ENCODE measurements at regions not wholly inside any gene's neighbourhood (a gene's known extent, or its start where the extent isn't known, plus 50 kb on each side); places are given as distances from the start of the nearest gene placed in this dataset.
"Not testable (repeated sequence)": the region's sequence is repeated elsewhere in the genome, so short reads cannot be mapped to it uniquely, and the experiment has no call there.

DNA sequence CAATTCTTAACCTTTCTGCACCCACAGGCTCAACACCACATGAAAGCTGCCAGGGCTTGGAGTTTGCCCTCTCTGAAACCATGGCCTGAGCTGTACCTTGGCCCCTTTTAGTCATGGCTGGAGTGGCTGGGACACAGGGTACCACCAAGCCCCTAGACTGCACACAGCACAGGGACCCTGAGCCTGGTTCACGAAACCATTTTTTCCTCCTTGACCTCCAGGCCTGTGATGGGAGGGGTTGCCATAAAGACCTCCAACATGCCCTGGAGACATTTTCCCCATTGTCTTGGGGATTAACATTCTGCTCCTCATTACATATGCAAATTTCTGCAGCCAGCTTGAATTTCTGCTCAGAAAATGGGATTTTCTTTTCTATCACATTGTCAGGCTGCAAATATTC, 113.4 kb downstream of the XPNPEP1 start:
- not testable (repeated sequence) for H3K4me1 ChIP-seq (ENCODE audit: insufficient read depth, low read length); H3K4me3 ChIP-seq (ENCODE audit: low read depth in 1 of 2, low read length in 2 of 2); H3K36me3 ChIP-seq (ENCODE audit: insufficient read depth, low read length); H3K9ac ChIP-seq (ENCODE audit: low read length); H3K27me3 ChIP-seq (ENCODE audit: control insufficient read depth in 1 of 2, insufficient read depth in 2 of 2, low read length in 2 of 2); H3K27ac ChIP-seq (ENCODE audit: low read depth, low read length); H3K9me3 ChIP-seq (ENCODE audit: low read length)

- not testable (repeated sequence) for H3K36me3 ChIP-seq (ENCODE audit: insufficient read depth, low read length); H3K4me3 ChIP-seq (ENCODE audit: low read depth in 1 of 2, low read length in 2 of 2); H3K27ac ChIP-seq (ENCODE audit: low read depth, low read length); H3K9ac ChIP-seq (ENCODE audit: low read length); H3K27me3 ChIP-seq (ENCODE audit: control insufficient read depth in 1 of 2, insufficient read depth in 2 of 2, low read length in 2 of 2); H3K9me3 ChIP-seq (ENCODE audit: low read length); H3K4me1 ChIP-seq (ENCODE audit: insufficient read depth, low read length)
Measured at GRCh38 chr10:109801191-109801590, 122.1 kb downstream of the XPNPEP1 start.

DNA sequence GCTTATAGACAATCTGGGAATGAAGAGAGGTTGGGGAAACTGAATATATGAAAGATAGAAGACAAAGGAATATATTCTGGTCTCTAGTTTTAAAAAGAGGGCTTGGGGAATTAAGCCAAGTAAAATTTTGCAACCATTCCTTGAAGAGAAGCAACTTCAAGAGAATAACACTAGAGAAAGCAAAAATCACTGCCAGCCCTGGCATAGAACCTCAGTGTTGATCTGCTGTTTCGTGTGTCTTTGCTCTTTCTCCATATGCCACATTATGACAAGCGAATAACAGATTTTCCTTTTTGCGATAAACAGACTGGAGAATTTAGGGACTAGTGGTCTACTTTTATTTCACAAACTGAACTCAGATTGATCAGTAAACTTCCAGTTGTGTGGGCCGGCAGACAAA, 132.7 kb downstream of the XPNPEP1 start:
- Histone ChIP-seq H3K27me3 (ENCODE audit: control insufficient read depth in 1 of 2, insufficient read depth in 2 of 2, low read length in 2 of 2) (no peaks in the 10 kb centered on the region), H3K27ac (ENCODE audit: low read depth, low read length) (no peak overlapping the region), H3K4me3 (ENCODE audit: low read depth in 1 of 2, low read length in 2 of 2) (no peak overlapping the region), H3K9ac (ENCODE audit: low read length) (no peak overlapping the region), H3K9me3 (ENCODE audit: low read length) (no peaks in the 10 kb centered on the region), H3K4me1 (ENCODE audit: insufficient read depth, low read length) (no peaks in the 10 kb centered on the region), H3K36me3 (ENCODE audit: insufficient read depth, low read length) (no peaks in the 10 kb centered on the region)

- H3K4me1 ChIP-seq (ENCODE audit: insufficient read depth, low read length): no peaks in the 10 kb centered on the region
- no peaks in the 10 kb centered on the region for H3K36me3 ChIP-seq (ENCODE audit: insufficient read depth, low read length)
- H3K27me3 ChIP-seq (ENCODE audit: control insufficient read depth in 1 of 2, insufficient read depth in 2 of 2, low read length in 2 of 2): no peaks in the 10 kb centered on the region
- H3K9ac ChIP-seq (ENCODE audit: low read length): no peak overlapping the region
- no peaks in the 10 kb centered on the region for H3K9me3 ChIP-seq (ENCODE audit: low read length)
- H3K4me3 ChIP-seq (ENCODE audit: low read depth in 1 of 2, low read length in 2 of 2): no peak overlapping the region
- H3K27ac ChIP-seq (ENCODE audit: low read depth, low read length): no peak overlapping the region
Measured at GRCh38 chr10:109784236-109784635, 139.1 kb downstream of the XPNPEP1 start.

- Histone ChIP-seq H3K27ac (ENCODE audit: low read depth, low read length) (no peak overlapping the region), H3K4me3 (ENCODE audit: low read depth in 1 of 2, low read length in 2 of 2) (no peak overlapping the region), H3K36me3 (ENCODE audit: insufficient read depth, low read length) (no peaks in the 10 kb centered on the region), H3K4me1 (ENCODE audit: insufficient read depth, low read length) (no peaks in the 10 kb centered on the region), H3K9me3 (ENCODE audit: low read length) (no peaks in the 10 kb centered on the region), H3K9ac (ENCODE audit: low read length) (no peak overlapping the region), H3K27me3 (ENCODE audit: control insufficient read depth in 1 of 2, insufficient read depth in 2 of 2, low read length in 2 of 2) (no peaks in the 10 kb centered on the region)
Measured at GRCh38 chr10:109783286-109783685, 140.0 kb downstream of the XPNPEP1 start.

GRCh38 chr10:109780997-109781396, 142.3 kb downstream of the XPNPEP1 start:
- Histone ChIP-seq H3K4me1 (ENCODE audit: insufficient read depth, low read length) (no peaks in the 10 kb centered on the region), H3K4me3 (ENCODE audit: low read depth in 1 of 2, low read length in 2 of 2) (no peak overlapping the region), H3K9me3 (ENCODE audit: low read length) (no peaks in the 10 kb centered on the region), H3K27ac (ENCODE audit: low read depth, low read length) (no peak overlapping the region), H3K36me3 (ENCODE audit: insufficient read depth, low read length) (no peaks in the 10 kb centered on the region), H3K27me3 (ENCODE audit: control insufficient read depth in 1 of 2, insufficient read depth in 2 of 2, low read length in 2 of 2) (no peaks in the 10 kb centered on the region), H3K9ac (ENCODE audit: low read length) (no peak overlapping the region)

GRCh38 chr10:109778993-109779392, 144.3 kb downstream of the XPNPEP1 start:
- Histone ChIP-seq H3K36me3 (ENCODE audit: insufficient read depth, low read length) (no peaks in the 10 kb centered on the region), H3K9me3 (ENCODE audit: low read length) (no peaks in the 10 kb centered on the region), H3K4me1 (ENCODE audit: insufficient read depth, low read length) (no peaks in the 10 kb centered on the region), H3K9ac (ENCODE audit: low read length) (no peak overlapping the region), H3K27me3 (ENCODE audit: control insufficient read depth in 1 of 2, insufficient read depth in 2 of 2, low read length in 2 of 2) (no peaks in the 10 kb centered on the region), H3K27ac (ENCODE audit: low read depth, low read length) (no peak overlapping the region), H3K4me3 (ENCODE audit: low read depth in 1 of 2, low read length in 2 of 2) (no peak overlapping the region)

DNA sequence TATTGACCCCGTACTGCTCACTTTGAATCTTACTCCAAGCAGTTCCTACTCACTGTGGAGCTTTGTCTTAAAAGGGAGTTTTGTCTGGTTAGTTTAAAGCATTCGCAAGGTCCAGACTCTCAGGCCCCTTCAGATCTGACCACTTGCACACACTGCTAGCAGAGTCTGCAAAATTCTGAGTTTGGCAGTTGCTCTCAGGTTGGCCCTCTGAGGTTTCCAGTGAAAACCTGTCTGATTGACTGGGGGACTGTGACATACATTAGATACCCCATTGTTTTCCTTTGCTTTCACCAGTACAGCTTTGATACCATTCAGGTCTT, 149.2 kb downstream of the XPNPEP1 start:
- H3K4me1 ChIP-seq (ENCODE audit: insufficient read depth, low read length): no peaks in the 10 kb centered on the region
- H3K27me3 ChIP-seq (ENCODE audit: control insufficient read depth in 1 of 2, insufficient read depth in 2 of 2, low read length in 2 of 2): no peaks in the 10 kb centered on the region
- no peaks in the 10 kb centered on the region for H3K36me3 ChIP-seq (ENCODE audit: insufficient read depth, low read length)
- H3K27ac ChIP-seq (ENCODE audit: low read depth, low read length): no peak overlapping the region
- H3K9ac ChIP-seq (ENCODE audit: low read length): no peak overlapping the region
- H3K9me3 ChIP-seq (ENCODE audit: low read length): no peaks in the 10 kb centered on the region
- H3K4me3 ChIP-seq (ENCODE audit: low read depth in 1 of 2, low read length in 2 of 2): no peak overlapping the region

DNA sequence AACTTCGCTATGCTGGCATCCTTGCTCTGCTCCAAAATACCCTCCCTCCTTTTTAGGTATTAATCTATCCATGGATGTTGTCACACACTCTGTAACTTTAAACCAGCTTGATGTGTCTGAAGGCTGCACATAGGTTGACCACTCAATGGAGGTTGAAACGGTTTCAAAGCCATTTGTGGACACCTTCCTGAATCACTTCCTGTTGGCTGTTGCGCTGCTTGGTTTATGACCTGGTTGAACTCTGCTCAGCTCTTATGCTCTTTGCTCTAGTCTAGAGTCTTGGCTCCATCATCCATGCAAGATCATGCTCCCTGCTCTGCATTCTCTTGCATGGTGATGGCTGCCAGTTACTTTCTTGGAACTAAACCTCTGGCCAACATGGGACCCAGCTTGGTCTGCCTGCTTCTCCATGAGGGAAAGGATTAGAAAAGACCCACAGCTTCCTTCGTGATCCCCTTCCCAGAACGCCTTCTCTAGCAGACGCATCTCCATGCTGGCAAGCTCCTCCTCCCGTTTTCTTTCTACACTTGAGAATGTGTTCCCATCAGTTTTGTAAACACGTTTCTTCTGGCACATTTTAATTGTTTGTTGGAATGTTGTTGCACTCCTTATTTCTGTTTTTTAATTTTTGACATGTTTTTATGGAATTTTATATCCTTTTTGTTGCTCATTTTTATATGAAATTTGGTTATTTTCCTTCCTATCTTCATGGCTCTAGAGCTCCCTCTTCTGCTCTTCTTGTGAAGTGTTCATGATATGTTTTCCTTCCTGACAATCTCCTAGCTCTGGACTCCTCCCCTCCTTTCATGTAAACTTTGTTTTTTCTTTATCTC, 149.8 kb downstream of the XPNPEP1 start:
- no peaks in the 10 kb centered on the region for H3K36me3 ChIP-seq (ENCODE audit: insufficient read depth, low read length)
- H3K4me3 ChIP-seq (ENCODE audit: low read depth in 1 of 2, low read length in 2 of 2): no peak overlapping the region
- H3K27me3 ChIP-seq (ENCODE audit: control insufficient read depth in 1 of 2, insufficient read depth in 2 of 2, low read length in 2 of 2): no peaks in the 10 kb centered on the region
- H3K9ac ChIP-seq (ENCODE audit: low read length): no peak overlapping the region
- H3K9me3 ChIP-seq (ENCODE audit: low read length): no peaks in the 10 kb centered on the region
- no peak overlapping the region for H3K27ac ChIP-seq (ENCODE audit: low read depth, low read length)
- no peaks in the 10 kb centered on the region for H3K4me1 ChIP-seq (ENCODE audit: insufficient read depth, low read length)

- Histone ChIP-seq H3K9me3 (ENCODE audit: low read length) (no peaks in the 10 kb centered on the region), H3K27ac (ENCODE audit: low read depth, low read length) (no peak overlapping the region), H3K4me1 (ENCODE audit: insufficient read depth, low read length) (no peaks in the 10 kb centered on the region)
Measured at GRCh38 chr10:109770663-109771062, 152.6 kb downstream of the XPNPEP1 start.

DNA sequence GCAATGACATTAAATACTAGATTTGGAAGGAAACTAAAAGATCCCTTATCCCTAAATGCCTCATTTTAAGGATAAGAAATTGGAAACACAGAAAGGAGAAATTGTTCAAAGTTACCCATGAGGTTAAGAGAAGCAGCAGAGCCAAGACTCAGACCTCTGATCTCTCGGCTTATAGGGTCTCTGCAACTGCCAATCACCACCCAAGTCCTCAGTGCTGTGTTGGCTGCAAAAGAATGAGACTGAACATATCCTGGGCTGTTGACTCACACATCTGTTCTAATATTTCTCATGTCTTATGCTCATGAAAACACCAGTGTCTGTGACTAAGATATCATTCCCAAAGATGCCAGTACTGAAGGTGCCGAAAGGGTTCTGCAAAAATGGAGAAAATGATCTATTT, 153.3 kb downstream of the XPNPEP1 start:
- Histone ChIP-seq H3K27ac (ENCODE audit: low read depth, low read length) (no peak overlapping the region), H3K36me3 (ENCODE audit: insufficient read depth, low read length) (no peaks in the 10 kb centered on the region), H3K27me3 (ENCODE audit: control insufficient read depth in 1 of 2, insufficient read depth in 2 of 2, low read length in 2 of 2) (no peaks in the 10 kb centered on the region), H3K4me3 (ENCODE audit: low read depth in 1 of 2, low read length in 2 of 2) (no peak overlapping the region), H3K9ac (ENCODE audit: low read length) (no peak overlapping the region), H3K4me1 (ENCODE audit: insufficient read depth, low read length) (no peaks in the 10 kb centered on the region), H3K9me3 (ENCODE audit: low read length) (no peaks in the 10 kb centered on the region)

More at GRCh38 chr10:109770663-109771062, 152.6 kb downstream of the XPNPEP1 start:
- Histone ChIP-seq H3K36me3 (ENCODE audit: insufficient read depth, low read length) (no peaks in the 10 kb centered on the region), H3K4me3 (ENCODE audit: low read depth in 1 of 2, low read length in 2 of 2) (no peak overlapping the region), H3K9ac (ENCODE audit: low read length) (no peak overlapping the region), H3K27me3 (ENCODE audit: control insufficient read depth in 1 of 2, insufficient read depth in 2 of 2, low read length in 2 of 2) (no peaks in the 10 kb centered on the region)

- Histone ChIP-seq H3K27me3 (ENCODE audit: control insufficient read depth in 1 of 2, insufficient read depth in 2 of 2, low read length in 2 of 2) (no peaks in the 10 kb centered on the region), H3K9me3 (ENCODE audit: low read length) (no peaks in the 10 kb centered on the region), H3K36me3 (ENCODE audit: insufficient read depth, low read length) (no peaks in the 10 kb centered on the region), H3K9ac (ENCODE audit: low read length) (no peak overlapping the region), H3K27ac (ENCODE audit: low read depth, low read length) (no peak overlapping the region), H3K4me3 (ENCODE audit: low read depth in 1 of 2, low read length in 2 of 2) (no peak overlapping the region), H3K4me1 (ENCODE audit: insufficient read depth, low read length) (no peaks in the 10 kb centered on the region)
Measured at GRCh38 chr10:109765838-109766237, 157.5 kb downstream of the XPNPEP1 start.

Measured in muscle layer of colon (tissue), 2 donors.